Bone marrow (tissue), 2 donors: ENCODE measurements at regions not wholly inside any gene's neighbourhood (a gene's known extent, or its start where the extent isn't known, plus 50 kb on each side); places are given as distances from the start of the nearest gene placed in this dataset.
A peak's percentile ranks its signal among the peaks of the same experiment; 100 is the strongest.

Experiments
- DNase-seq, 2 donors: peaks; one replicate each; lab custom pipeline; 2025; lab: John Stamatoyannopoulos, UW

GRCh38 chr9:82552784-82553183 is 510.2 kb downstream of the RASEF start:
- DNase-seq = no peak

- DNase-seq = no peak
These were observed 509.1 kb downstream of the RASEF start for GRCh38 chr9:82553654-82554366.

- no peak for DNase-seq
These were observed 508.6 kb downstream of the RASEF start for GRCh38 chr9:82554381-82554780.

GRCh38 chr9:82555031-82555430 is 507.9 kb downstream of the RASEF start:
- no peak for DNase-seq

GRCh38 chr9:82555431-82556051 is 507.4 kb downstream of the RASEF start:
- DNase-seq = no peak

- DNase-seq = no peak
These were observed 504.6 kb downstream of the RASEF start for GRCh38 chr9:82558346-82558745.

GRCh38 chr9:82558855-82559630 is 503.9 kb downstream of the RASEF start:
- DNase-seq = no peak

GRCh38 chr9:82560036-82560435 is 502.9 kb downstream of the RASEF start:
- no peak for DNase-seq

- no peak for DNase-seq
These were observed 502.5 kb downstream of the RASEF start for GRCh38 chr9:82560457-82560904.

GRCh38 chr9:82563094-82563493 is 499.8 kb downstream of the RASEF start:
- DNase-seq = peak in 1 of 2 donors; percentile 24

GRCh38 chr9:82563841-82564240 is 499.1 kb downstream of the RASEF start:
- DNase-seq = no peak

- DNase-seq = no peak
These were observed 497.6 kb downstream of the RASEF start for GRCh38 chr9:82565188-82565969.

GRCh38 chr9:82567953-82568352 is 495.0 kb downstream of the RASEF start:
- DNase-seq = no peak

GRCh38 chr9:82570226-82570625 is 492.7 kb downstream of the RASEF start:
- DNase-seq = no peak

- no peak for DNase-seq
These were observed 491.4 kb downstream of the RASEF start for GRCh38 chr9:82571540-82571939.

- DNase-seq = no peak
These were observed 490.8 kb downstream of the RASEF start for GRCh38 chr9:82572146-82572545.

- DNase-seq = no peak
These were observed 488.0 kb downstream of the RASEF start for GRCh38 chr9:82574911-82575310.

GRCh38 chr9:82580921-82581320 is 482.0 kb downstream of the RASEF start:
- DNase-seq = no peak

GRCh38 chr9:82581516-82581915 is 481.4 kb downstream of the RASEF start:
- DNase-seq = no peak

GRCh38 chr9:82581935-82582334 is 481.0 kb downstream of the RASEF start:
- DNase-seq = no peak

- no peak for DNase-seq
These were observed 480.2 kb downstream of the RASEF start for GRCh38 chr9:82582693-82583092.

GRCh38 chr9:82583524-82583923 is 479.4 kb downstream of the RASEF start:
- DNase-seq = no peak
